Activated T-helper 1 cell treated with Interleukin-2 at 50 U/mL for 16 hours (primary cell): ENCODE measurements at regions not wholly inside any gene's neighbourhood (a gene's known extent, or its start where the extent isn't known, plus 50 kb on each side); places are given as distances from the start of the nearest gene placed in this dataset.
A peak's percentile ranks its signal among the peaks of the same experiment; 100 is the strongest.
"Not testable (repeated sequence)": the region's sequence is repeated elsewhere in the genome, so short reads cannot be mapped to it uniquely, and the experiment has no call there.

Experiments
- DNase-seq: peaks from one replicate; pipeline ENCODE4 v3.0.0-alpha.2; 2020; ENCODE audit warnings: low read depth

- DNase-seq: no peak
Measured at GRCh38 chr6:27106382-27106781, 141.1 kb upstream of the PRSS16 start.

DNA sequence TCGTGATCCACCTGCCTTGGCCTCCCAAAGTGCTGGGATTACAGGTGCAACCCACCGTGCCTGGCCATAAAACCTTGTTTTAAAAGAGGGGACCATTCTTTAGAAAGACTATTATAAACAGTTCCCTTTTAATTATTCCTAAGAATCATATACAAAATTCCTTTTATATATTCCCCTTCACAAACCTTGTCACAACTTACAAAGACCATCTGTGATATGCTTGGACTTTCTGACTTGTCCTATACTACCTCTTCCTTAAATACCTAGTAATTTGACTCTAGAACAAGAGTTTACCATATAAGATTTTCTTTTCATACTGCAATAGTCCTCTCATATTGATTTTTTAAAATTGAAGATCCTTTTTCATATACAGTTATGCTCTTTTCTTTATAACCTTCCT is 135.8 kb upstream of the PRSS16 start:
- DNase-seq: no peak

DNA sequence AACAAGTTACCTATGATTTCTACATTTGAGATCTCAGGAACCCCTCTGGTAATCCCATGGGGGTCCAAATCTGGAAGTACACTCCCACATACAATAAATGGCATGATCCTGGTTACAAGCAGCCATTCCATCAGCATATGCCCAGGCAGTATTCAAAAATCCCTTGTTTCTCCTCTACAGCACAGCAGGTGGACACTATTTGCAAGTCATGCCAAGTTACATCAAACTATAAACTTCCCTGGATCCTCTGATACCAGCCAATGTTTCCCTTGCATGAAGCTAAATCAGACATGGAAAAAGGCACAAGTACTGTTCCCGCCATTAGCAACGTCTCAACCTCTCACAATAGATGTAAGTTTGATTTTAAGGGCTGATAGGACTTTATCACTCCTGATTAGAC is 134.5 kb upstream of the PRSS16 start:
- DNase-seq: no peak

- no peak for DNase-seq
Measured at GRCh38 chr6:27119329-27119728, 128.2 kb upstream of the PRSS16 start.

- no peak for DNase-seq
Measured at GRCh38 chr6:27119761-27120160, 127.7 kb upstream of the PRSS16 start.

GRCh38 chr6:27121640-27122039 is 125.9 kb upstream of the PRSS16 start:
- no peak for DNase-seq

GRCh38 chr6:27124252-27124657 is 123.2 kb upstream of the PRSS16 start:
- DNase-seq: no peak

DNA sequence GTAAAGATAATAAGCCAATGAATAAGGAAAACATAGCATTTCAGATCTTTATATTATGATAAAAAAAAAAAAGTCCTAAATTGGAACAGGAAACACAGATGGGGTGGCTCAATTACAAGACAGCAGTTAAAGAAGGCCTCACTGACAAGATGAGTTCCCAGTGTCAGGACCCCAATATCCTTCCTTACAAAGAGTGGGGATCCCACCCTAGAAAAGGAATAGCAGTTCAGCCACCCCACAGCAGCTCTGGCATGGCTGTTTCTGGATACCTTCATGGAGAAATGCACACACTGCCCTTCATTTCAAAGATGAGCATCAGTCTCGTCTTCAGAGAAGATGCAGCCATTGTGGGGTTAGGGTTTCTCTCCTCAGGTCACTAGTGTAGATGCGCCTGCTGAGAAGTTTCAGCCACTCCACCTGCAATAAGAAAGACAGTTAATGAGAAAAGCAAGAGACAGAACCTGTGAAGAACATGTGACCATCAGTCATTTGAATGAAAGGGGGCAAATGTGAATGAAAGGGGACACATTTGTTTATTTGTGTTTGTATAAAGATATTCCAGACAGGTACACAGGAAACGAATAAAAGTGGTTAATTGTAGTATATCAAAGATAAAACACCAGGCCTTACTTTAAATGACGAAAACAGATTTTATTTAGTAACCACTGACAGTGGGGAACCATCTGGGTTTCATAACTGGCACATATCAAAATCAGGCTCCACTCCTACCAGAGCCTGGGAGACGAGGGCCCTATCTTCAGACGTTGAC is 121.3 kb upstream of the PRSS16 start:
- no peak for DNase-seq

GRCh38 chr6:27126815-27127537 is 120.5 kb upstream of the PRSS16 start:
- DNase-seq: peak; percentile 66

DNA sequence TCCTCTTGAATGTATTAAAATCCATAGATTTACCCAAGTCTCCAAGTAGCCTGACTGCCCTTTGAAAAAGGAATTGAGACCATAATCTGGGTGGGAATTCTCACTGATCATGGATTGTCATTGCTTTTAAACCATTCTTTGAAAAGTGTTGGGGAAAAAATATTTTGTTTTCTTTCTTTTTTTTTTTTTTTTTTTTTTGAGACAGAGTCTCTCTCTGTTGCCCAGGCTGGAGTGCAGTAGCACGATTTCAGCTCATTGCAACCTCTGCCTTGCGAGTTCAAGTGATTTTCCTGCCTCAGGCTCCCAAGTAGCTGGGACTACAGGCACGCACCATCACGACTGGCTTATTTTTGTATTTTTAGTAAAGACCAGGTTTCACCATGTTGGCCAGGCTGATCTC is 119.6 kb upstream of the PRSS16 start:
- not testable (repeated sequence) for DNase-seq

DNA sequence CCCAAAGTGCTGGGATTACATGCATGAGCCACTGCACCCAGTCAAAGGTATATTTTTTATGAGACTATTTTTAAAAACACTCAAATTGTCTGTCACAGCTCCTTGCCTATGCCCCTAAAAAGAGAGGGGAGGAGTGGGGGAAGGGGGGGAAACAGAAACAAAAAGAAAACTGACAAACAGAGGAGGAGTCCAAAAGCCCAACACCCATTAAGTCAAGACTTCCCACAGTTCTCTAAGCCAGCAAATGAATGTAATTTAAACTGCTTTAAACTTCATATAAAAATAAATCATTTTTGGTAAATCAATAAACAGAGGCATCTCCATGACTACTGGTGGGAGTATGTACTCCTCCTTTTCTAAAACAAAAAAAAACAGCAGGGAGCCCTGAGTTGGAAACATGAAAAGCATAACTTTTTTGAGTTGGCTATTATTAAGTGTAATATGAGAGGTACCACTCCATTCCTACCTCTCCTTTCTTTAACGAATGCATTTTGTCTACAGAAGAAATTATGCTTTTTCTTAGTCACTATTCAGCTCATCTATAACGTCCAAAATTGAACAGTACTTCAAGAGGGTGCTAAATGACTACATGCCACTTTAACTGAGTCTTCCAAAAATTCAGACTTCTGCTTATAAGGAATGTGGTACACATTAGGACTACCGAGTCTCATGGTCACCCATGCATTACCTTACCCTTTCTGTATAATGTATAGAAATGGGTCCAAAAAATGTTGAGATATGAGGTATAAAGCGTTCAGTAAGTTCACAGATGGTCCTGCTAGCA is 119.0 kb upstream of the PRSS16 start:
- DNase-seq: no peak

- no peak for DNase-seq
Measured at GRCh38 chr6:27129095-27129815, 118.2 kb upstream of the PRSS16 start.

DNA sequence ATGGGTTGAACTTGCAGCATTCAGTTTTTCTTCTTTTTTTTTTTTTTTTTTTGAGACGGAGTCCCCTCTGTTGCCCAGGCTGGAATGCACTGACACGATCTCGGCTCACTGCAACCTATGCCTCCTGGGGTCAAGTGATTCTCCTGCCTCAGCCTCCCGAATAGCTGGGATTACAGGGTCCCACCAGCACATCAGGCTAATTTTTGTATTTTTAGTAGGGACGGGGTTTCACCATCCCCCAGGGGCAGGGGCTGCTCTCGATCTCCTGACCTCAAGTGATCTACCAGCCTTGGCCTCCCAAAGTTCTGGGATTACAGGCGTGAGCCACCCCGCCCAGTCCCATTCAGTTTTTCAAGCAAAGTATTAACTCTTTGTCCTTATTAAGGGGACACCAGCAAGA is 117.6 kb upstream of the PRSS16 start:
- DNase-seq: no peak

DNA sequence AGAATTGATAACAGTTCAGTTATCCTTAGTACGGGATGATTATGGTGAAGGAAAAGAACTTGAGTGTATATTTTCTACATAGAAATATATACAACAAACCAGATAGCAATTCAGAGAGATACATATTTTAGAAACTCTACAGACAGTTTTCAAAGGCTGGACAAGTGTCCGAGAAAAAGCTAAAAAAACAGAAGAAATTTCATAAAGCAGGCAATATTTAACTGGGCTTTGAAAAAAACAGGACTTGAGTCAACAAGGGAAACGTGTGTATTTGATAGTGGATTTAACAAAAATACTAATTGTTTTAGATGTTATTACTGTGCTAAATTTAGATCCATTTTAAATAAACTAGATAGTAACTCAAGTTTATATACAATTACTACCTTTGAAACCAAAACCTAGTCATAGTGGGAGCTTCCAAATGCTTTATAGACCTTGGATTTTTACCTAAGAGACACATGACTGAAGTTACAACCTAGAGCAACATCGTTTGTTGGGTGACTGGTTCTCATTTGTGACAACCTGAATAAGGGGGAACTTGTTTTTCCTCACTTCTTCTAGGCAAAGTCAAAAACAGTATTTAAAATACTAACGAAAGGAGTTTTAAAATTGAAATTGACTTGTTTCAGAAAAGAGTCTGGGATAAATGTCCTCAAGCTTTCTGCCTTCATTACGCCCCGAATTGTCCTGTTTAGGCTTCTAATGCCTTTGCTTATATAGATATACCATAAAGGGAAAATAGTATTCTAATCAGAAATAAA is 116.7 kb upstream of the PRSS16 start:
- DNase-seq: no peak

- peak; percentile 15 for DNase-seq
Measured at GRCh38 chr6:27132282-27132531, 115.3 kb upstream of the PRSS16 start.

GRCh38 chr6:27132532-27133280 is 114.8 kb upstream of the PRSS16 start:
- peak; percentile 77 for DNase-seq

GRCh38 chr6:27133281-27134227 is 113.9 kb upstream of the PRSS16 start:
- peak; percentile 60 for DNase-seq

GRCh38 chr6:27135087-27135657 is 112.3 kb upstream of the PRSS16 start:
- DNase-seq: no peak

GRCh38 chr6:27136077-27136644 is 111.3 kb upstream of the PRSS16 start:
- no peak for DNase-seq
